Endothelial cell of umbilical vein (primary cell): ENCODE measurements at regions not wholly inside any gene's neighbourhood (a gene's known extent, or its start where the extent isn't known, plus 50 kb on each side); places are given as distances from the start of the nearest gene placed in this dataset.

Experiments used
- BruUV-seq: library from RNA; stranded (reverse); fragments of 400-500 nt; replicated peaks from 2 replicates; lab custom pipeline; 2021; lab: Mats Ljungman, UMichigan
- CTCF ChIA-PET: fragments of 300-600, 350-600 bp; sonication (Branson Sonifier 250); formaldehyde crosslinking; loops from one replicate; lab custom pipeline; 2021; ENCODE audit warnings: antibody characterized with exemption, inconsistent platforms; lab: Charles Lee
- POLR2A ChIA-PET: fragments of 300-600, 350-600 bp; sonication (Branson Sonifier 250); formaldehyde crosslinking; loops from one replicate; lab custom pipeline; 2021; ENCODE audit warnings: antibody characterized with exemption, inconsistent platforms; lab: Charles Lee
- DNase-seq: peaks from one replicate; pipeline ENCODE4 v3.0.0-alpha.2; 2011; ENCODE audit warnings: low read depth, low spot score
- FAIRE-seq: peaks from 2 replicates; lab custom pipeline; 2011; peaks lifted over from hg19 to GRCh38; lab: Jason Lieb, UNC
- H2AFZ ChIP-seq: 2 replicates; pipeline ENCODE4 v1.6.0; 2012; ENCODE audit warnings: low read depth, low read length, control low read depth, inconsistent platforms
- H3K27ac ChIP-seq: 2 replicates; pipeline ENCODE4 v1.5.1; 2011; ENCODE audit warnings: low read depth, mild to moderate bottlenecking, control low read depth, low read length, moderate library complexity; ENCODE audit not compliant: insufficient read depth
- H3K27me3 ChIP-seq, 2 experiments: 2 replicates each; pipeline versions ENCODE4 v1.6.0 to v1.6.1; 2011; ENCODE audit warnings: low read length in 2 of 2, mixed read lengths in 1 of 2; ENCODE audit not compliant: control insufficient read depth in 2 of 2, insufficient read depth in 2 of 2
- H3K36me3 ChIP-seq, 2 experiments: 2 replicates in 1 of 2; 3 replicates in 1 of 2; pipeline ENCODE4 v1.5.1; 2011; ENCODE audit warnings: low read length in 2 of 2, mild to moderate bottlenecking in 1 of 2, moderate library complexity in 1 of 2; ENCODE audit not compliant: control insufficient read depth in 2 of 2, insufficient read depth in 2 of 2; ENCODE audit errors: extremely low read depth in 1 of 2
- H3K4me1 ChIP-seq: 3 replicates; pipeline ENCODE4 v1.5.1; 2011; ENCODE audit warnings: mild to moderate bottlenecking, low read length; ENCODE audit not compliant: control insufficient read depth, insufficient read depth; ENCODE audit errors: extremely low read depth
- H3K4me2 ChIP-seq: 2 replicates; pipeline ENCODE4 v1.6.1; 2011; ENCODE audit warnings: low read length, control low read depth, mixed read lengths; ENCODE audit not compliant: insufficient read depth
- H3K4me3 ChIP-seq, 3 experiments: fragments of 200-600 bp in 1 of 3; sonication (generic), shearing (Covaris generic) in 1 of 3; replicated peaks in 1 of 3; 2 replicates each; pipeline ENCODE4 v1.5.1; 2011 to 2016; ENCODE audit warnings: control low read depth in 3 of 3, low read length in 3 of 3, mild to moderate bottlenecking in 2 of 3, inconsistent platforms in 1 of 3, low read depth in 1 of 3, moderate library complexity in 1 of 3; ENCODE audit not compliant: insufficient read depth in 1 of 3
- H3K79me2 ChIP-seq: 2 replicates; pipeline ENCODE4 v1.6.0; 2012; ENCODE audit warnings: low read length, inconsistent platforms; ENCODE audit not compliant: control insufficient read depth, insufficient read depth
- H3K9ac ChIP-seq: replicated peaks from 2 replicates; pipeline ENCODE3; 2011; ENCODE audit warnings: low read length, control low read depth; ENCODE audit not compliant: insufficient read depth; ENCODE audit errors: extremely low read depth
- H3K9me1 ChIP-seq: replicated peaks from 3 replicates; pipeline ENCODE4 v1.6.0; 2011; ENCODE audit warnings: mild to moderate bottlenecking, low read length; ENCODE audit not compliant: control insufficient read depth, insufficient read depth; ENCODE audit errors: extremely low read depth
- H3K9me3 ChIP-seq: replicated peaks from 2 replicates; pipeline ENCODE4 v1.5.1; 2012; ENCODE audit warnings: low read length, inconsistent platforms; ENCODE audit not compliant: control insufficient read depth, insufficient read depth
- H4K20me1 ChIP-seq: replicated peaks from 2 replicates; pipeline ENCODE3; 2011; ENCODE audit warnings: mild to moderate bottlenecking, low read length; ENCODE audit not compliant: control insufficient read depth, insufficient read depth; ENCODE audit errors: extremely low read depth
- EZH2 ChIP-seq: IDR thresholded peaks from 2 replicates; pipeline ENCODE4 v1.6.1; 2012; ENCODE audit warnings: borderline replicate concordance, low read depth, mild to moderate bottlenecking, moderate library complexity, low read length, inconsistent platforms; ENCODE audit not compliant: severe bottlenecking
- FOS ChIP-seq: IDR thresholded peaks from 2 replicates; pipeline ENCODE4 v1.6.1; 2011; ENCODE audit warnings: mild to moderate bottlenecking, low read length, moderate library complexity, borderline replicate concordance; ENCODE audit not compliant: insufficient read depth
- GATA2 ChIP-seq: IDR thresholded peaks from 2 replicates; pipeline ENCODE4 v1.7.0; 2011; ENCODE audit warnings: low read depth, mild to moderate bottlenecking, moderate library complexity, mixed read lengths, low read length; ENCODE audit not compliant: insufficient read length, insufficient read depth
- JUN ChIP-seq: IDR thresholded peaks from 2 replicates; pipeline ENCODE4 v1.6.1; 2011; ENCODE audit warnings: borderline replicate concordance, low read depth; ENCODE audit not compliant: insufficient read length, insufficient read depth
- MYC ChIP-seq: IDR thresholded peaks from one replicate; pipeline ENCODE4 v1.6.1; 2011; ENCODE audit warnings: mild to moderate bottlenecking, low read depth, low read length
- POLR2A ChIP-seq: IDR thresholded peaks from 2 replicates; pipeline ENCODE4 v1.6.1; 2012; ENCODE audit warnings: low read depth, mild to moderate bottlenecking, control low read depth, low read length
- POLR2AphosphoS5 ChIP-seq: IDR thresholded peaks from 2 replicates; pipeline ENCODE4 v1.6.1; 2012; ENCODE audit warnings: low read depth, mild to moderate bottlenecking, control low read depth, low read length, moderate library complexity; ENCODE audit not compliant: insufficient read depth
- dilution Hi-C: fragments of 300-500 bp; cut with MboI; formaldehyde crosslinking; loops from one replicate; pipeline ENCODE4 v1.15.0; 2019; ENCODE audit warnings: low sequenced_read_pairs; ENCODE audit not compliant: extremely low pct_ligation_motif_present
- intact Hi-C: fragments of 100-400 bp; cut with micrococcal nuclease; formaldehyde crosslinking; loops from one replicate; pipeline ENCODE4 v1.10.0; 2022
- TF ChIP-seq, protein P1 (sequence below): IDR thresholded peaks from 2 replicates; pipeline ENCODE4 v1.6.1; 2011; ENCODE audit not compliant: insufficient read depth, insufficient read length
- TF ChIP-seq, protein P2 (sequence below), 2 donors: IDR thresholded peaks; 1 replicate in 1 of 2; 2 replicates in 1 of 2; pipeline ENCODE4 v1.5.1; 2011; ENCODE audit warnings: low read length in 2 of 2, mild to moderate bottlenecking in 2 of 2, moderate library complexity in 2 of 2, control low read depth in 1 of 2, inconsistent platforms in 1 of 2, low read depth in 1 of 2; ENCODE audit not compliant: insufficient read depth in 1 of 2; ENCODE audit errors: extremely low read depth in 1 of 2

DNA sequence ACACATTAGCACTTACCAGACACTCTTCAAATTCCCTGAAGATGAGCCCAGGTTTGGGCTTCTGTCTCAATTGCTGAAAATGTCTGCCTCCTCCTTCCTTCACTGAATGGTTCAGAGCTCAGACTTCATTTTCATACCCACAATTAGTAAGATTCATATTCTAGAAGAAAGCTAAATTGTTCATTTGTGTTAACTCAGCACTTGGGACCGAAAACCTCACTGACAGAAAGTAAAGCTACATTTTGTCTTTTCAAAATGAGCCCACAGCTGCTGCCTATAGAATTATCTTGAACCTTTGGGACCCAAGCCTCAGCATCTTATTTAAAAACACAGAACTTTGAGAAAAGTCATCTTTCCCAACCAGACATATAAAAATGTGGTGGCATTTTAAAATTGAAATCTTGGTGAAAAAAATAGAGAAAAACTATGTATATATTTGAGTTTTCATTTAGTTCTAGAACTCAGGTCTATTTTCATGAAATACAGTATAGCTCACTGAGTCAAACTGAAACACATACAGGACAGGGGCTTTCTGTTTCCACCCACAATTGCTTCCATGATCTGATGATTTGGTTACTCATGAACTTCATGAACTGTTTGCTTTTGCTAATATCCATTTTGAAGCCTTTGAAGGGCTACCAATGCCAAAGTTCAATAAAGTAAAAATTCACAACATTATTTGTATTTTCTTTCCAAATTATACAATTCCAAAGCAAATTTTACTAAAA lies 119.1 kb upstream of the PFKP start:
- no peak for DNase-seq
- H3K4me3 ChIP-seq = no peak overlapping the region
- peaks cover 0 to 1% of the 10 kb centered on the region in 2 experiments for H3K27me3 ChIP-seq
- no TSS peak for BruUV-seq
- no peak overlapping the region for H3K4me2 ChIP-seq
- H4K20me1 ChIP-seq = no peaks in the 10 kb centered on the region
- FAIRE-seq = no peak
- no peaks in the 10 kb centered on the region for H3K9me1 ChIP-seq
- no peak overlapping the region for H3K9ac ChIP-seq
- CTCF ChIA-PET = interaction anchor here (1.0 to 1.2 kb wide), 2 partner anchors 10 to 23 kb away, joined by 3 to 4 read pairs; no protein-coding TSS in a partner anchor
- no peak overlapping the region for H2AFZ ChIP-seq
- no peaks in the 10 kb centered on the region for H3K79me2 ChIP-seq
- POLR2A ChIA-PET = no interaction called here
- no peak overlapping the region for H3K27ac ChIP-seq
- intact Hi-C loops (no loop called here), dilution Hi-C loops (no loop called here)
- TF ChIP-seq, protein P1, sequence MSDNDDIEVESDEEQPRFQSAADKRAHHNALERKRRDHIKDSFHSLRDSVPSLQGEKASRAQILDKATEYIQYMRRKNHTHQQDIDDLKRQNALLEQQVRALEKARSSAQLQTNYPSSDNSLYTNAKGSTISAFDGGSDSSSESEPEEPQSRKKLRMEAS = no peak
- TF ChIP-seq GATA2 = no peak
- TF ChIP-seq POLR2AphosphoS5 = no peak
- TF ChIP-seq FOS = no peak
- no peak for TF ChIP-seq JUN
- TF ChIP-seq POLR2A = no peak
- no peak for TF ChIP-seq EZH2
- TF ChIP-seq, protein P2, sequence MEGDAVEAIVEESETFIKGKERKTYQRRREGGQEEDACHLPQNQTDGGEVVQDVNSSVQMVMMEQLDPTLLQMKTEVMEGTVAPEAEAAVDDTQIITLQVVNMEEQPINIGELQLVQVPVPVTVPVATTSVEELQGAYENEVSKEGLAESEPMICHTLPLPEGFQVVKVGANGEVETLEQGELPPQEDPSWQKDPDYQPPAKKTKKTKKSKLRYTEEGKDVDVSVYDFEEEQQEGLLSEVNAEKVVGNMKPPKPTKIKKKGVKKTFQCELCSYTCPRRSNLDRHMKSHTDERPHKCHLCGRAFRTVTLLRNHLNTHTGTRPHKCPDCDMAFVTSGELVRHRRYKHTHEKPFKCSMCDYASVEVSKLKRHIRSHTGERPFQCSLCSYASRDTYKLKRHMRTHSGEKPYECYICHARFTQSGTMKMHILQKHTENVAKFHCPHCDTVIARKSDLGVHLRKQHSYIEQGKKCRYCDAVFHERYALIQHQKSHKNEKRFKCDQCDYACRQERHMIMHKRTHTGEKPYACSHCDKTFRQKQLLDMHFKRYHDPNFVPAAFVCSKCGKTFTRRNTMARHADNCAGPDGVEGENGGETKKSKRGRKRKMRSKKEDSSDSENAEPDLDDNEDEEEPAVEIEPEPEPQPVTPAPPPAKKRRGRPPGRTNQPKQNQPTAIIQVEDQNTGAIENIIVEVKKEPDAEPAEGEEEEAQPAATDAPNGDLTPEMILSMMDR (IDR thresholded peaks at IDR 0.05; ENCODE audit: extremely low read depth in 1 of 2, insufficient read depth in 1 of 2, low read depth in 1 of 2, low read length in 2 of 2) = no peak
- TF ChIP-seq MYC = no peak
- no peaks in the 10 kb centered on the region for H3K9me3 ChIP-seq
- H3K36me3 ChIP-seq = no peaks in the 10 kb centered on the region
- H3K4me1 ChIP-seq = no peaks in the 10 kb centered on the region
